ENCODE measurements at regions not wholly inside any gene's neighbourhood (a gene's known extent, or its start where the extent isn't known, plus 50 kb on each side); places are given as distances from the start of the nearest gene placed in this dataset.

DNA sequence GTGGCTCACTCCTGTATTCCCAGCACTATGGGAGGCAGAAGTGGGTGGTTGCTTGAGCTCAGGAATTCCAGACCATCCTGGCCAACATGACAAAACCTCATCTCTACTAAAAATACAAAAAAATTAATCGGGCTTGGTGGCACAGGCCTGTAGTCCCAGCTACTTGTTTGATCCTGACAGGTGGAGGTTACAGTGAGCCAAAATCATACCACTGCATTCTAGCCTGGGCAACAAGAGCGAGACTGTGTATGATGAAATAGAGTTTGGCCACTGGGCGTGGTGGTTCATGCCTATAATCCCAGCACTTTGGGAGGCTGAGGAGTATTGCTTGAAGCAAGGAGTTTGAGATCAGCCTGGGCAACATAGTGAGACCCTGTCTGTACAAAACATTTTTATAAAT lies 173.3 kb downstream of the TANC2 start:
- DNase-seq (ENCODE audit: low read depth), result no peak
- TF ChIP-seq, protein P1, sequence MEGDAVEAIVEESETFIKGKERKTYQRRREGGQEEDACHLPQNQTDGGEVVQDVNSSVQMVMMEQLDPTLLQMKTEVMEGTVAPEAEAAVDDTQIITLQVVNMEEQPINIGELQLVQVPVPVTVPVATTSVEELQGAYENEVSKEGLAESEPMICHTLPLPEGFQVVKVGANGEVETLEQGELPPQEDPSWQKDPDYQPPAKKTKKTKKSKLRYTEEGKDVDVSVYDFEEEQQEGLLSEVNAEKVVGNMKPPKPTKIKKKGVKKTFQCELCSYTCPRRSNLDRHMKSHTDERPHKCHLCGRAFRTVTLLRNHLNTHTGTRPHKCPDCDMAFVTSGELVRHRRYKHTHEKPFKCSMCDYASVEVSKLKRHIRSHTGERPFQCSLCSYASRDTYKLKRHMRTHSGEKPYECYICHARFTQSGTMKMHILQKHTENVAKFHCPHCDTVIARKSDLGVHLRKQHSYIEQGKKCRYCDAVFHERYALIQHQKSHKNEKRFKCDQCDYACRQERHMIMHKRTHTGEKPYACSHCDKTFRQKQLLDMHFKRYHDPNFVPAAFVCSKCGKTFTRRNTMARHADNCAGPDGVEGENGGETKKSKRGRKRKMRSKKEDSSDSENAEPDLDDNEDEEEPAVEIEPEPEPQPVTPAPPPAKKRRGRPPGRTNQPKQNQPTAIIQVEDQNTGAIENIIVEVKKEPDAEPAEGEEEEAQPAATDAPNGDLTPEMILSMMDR (IDR thresholded peaks at IDR 0.05; ENCODE audit: control insufficient read depth, insufficient read depth, low read depth, low read length, missing control alignments), result no peak
- H3K4me3 ChIP-seq (ENCODE audit: control insufficient read depth, low read depth, low read length), result no peak overlapping the region

DNA sequence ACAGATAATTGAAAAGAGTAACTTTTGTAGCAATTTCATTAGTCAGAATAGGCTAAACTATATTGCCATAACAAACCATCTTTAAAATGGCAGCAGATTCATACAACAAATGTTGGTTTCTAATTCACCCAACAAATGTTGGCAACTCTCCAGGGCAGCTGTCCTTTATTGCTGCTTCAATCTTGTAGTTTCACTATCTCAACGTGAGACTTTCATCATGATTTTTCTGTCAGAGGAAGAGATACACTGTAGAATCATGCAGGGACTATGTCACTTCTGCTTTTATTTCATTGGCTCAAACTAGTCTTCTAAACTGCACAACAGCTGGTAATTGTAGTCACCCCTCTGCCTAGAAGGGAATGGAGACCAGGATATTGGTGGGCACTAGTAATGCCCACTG lies 174.2 kb downstream of the TANC2 start:
- no peak overlapping the region for H3K4me3 ChIP-seq (ENCODE audit: control insufficient read depth, low read depth, low read length)
- no peak for DNase-seq (ENCODE audit: low read depth)
- TF ChIP-seq, protein P1 (IDR thresholded peaks at IDR 0.05; ENCODE audit: control insufficient read depth, insufficient read depth, low read depth, low read length, missing control alignments), result no peak

DNA sequence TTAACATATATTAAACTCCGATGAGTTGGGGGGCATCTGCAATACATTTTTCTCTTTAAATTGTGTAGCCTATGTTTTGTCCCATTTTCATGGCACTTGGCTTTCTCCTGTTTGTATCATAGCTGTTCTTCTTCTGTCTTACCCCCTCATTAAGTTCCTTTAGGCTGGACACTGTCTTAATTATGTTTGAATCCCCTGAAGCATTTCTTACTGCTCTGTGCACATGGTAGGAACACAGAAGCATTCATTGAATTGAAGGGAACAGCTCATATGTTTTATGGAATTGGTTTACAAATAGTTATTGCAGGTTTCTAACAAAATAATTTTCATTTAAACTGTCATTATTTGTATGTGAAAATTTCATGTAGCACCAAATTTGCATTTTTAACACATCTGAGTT lies 176.8 kb downstream of the TANC2 start:
- no peak overlapping the region for H3K4me3 ChIP-seq (ENCODE audit: control insufficient read depth, low read depth, low read length)
- no peak for DNase-seq (ENCODE audit: low read depth)
- TF ChIP-seq, protein P1 (IDR thresholded peaks at IDR 0.05; ENCODE audit: control insufficient read depth, insufficient read depth, low read depth, low read length, missing control alignments), result no peak

DNA sequence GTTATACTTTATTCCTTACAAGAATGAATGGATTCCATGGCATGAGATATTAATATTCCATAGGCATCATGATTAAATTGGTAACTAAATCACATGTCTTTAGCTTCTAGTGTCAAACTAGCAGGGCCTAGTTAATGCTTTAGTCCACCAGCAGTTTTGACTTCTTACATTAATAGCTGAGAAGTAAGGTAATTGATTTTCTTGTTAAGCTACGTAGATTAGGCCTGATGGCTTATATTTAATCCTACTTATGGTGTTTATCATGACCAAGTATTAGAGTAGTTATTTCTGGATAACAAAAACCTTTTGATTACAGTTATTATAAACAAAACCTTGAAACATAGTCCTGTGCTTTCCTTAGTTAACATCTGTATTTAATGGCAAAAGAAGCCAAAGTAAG lies 184.5 kb downstream of the TANC2 start:
- TF ChIP-seq, protein P1 (IDR thresholded peaks at IDR 0.05; ENCODE audit: control insufficient read depth, insufficient read depth, low read depth, low read length, missing control alignments), result no peak
- no peak for DNase-seq (ENCODE audit: low read depth)
- no peak overlapping the region for H3K4me3 ChIP-seq (ENCODE audit: control insufficient read depth, low read depth, low read length)

DNA sequence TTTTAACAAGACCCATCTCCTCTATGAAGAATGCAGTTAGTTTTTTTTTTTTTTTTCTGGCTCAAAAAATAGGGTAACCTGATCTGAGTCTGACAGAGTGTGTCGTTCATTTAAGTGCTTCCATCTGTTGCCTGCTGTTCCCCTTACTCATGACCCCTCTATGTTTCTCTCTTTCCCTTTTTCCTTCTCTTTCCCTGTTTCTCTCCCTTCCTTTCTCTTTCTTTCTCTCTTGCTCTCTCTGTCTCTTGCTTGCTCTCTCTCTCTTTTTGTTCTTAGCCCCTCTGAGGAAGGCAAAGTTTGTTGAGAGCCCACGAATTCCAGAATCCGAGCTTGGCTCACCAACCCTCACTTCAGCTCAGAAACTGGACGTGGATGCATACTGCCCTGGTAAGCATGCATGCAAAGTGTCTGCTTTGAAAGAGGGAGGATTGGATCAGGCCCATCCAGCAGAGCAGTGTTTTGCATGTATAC lies 185.0 kb downstream of the TANC2 start:
- TF ChIP-seq, protein P1 (IDR thresholded peaks at IDR 0.05; ENCODE audit: control insufficient read depth, insufficient read depth, low read depth, low read length, missing control alignments), result no peak
- H3K4me3 ChIP-seq (ENCODE audit: control insufficient read depth, low read depth, low read length), result no peak overlapping the region
- DNase-seq (ENCODE audit: low read depth), result no peak

DNA sequence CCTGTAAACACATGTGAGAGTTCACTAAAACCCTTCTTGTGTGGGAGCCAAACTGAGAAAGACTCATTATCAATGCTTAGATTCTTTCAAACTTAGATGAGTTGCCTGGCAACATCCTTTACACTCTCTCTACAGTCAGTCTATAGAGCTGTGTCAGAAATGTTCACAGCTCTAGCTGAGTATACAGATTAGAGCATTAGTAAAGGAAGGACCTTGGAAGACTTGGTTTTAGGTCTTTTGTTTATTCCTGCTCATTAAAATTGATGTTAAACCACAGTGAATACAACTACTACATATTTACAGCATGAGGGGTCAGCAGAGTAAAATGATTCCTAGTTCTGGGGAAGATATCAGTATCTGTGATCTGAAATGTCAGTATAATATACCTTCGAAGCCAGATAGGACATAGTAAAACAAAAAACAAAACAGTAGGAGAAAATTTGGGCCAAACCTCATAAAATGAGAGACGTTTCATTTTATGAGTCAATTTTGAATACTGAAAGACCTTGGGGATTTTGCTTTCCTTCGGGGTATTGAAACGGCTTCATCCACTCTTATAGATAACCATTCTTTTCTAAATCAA lies 186.0 kb downstream of the TANC2 start:
- H3K4me3 ChIP-seq (ENCODE audit: control insufficient read depth, low read depth, low read length), result no peak overlapping the region
- no peak for DNase-seq (ENCODE audit: low read depth)

More for the DNA sequence above, 186.0 kb downstream of the TANC2 start:
- TF ChIP-seq, protein P1 (IDR thresholded peaks at IDR 0.05; ENCODE audit: control insufficient read depth, insufficient read depth, low read depth, low read length, missing control alignments), result no peak

Measured in AG09309 (cell line).